ENCODE measurements at regions not wholly inside any gene's neighbourhood (a gene's known extent, or its start where the extent isn't known, plus 50 kb on each side); places are given as distances from the start of the nearest gene placed in this dataset.

GRCh38 chr18:30342675-30343074, 699.9 kb downstream of the DSC3 start:
- DNase-seq (ENCODE audit: low spot score): no peak

- no peak for DNase-seq (ENCODE audit: low spot score)
These were observed 707.8 kb downstream of the DSC3 start for GRCh38 chr18:30334781-30335180.

- DNase-seq (ENCODE audit: low spot score): no peak
These were observed 709.2 kb downstream of the DSC3 start for GRCh38 chr18:30333310-30333709.

- DNase-seq (ENCODE audit: low spot score): no peak
These were observed 713.7 kb downstream of the DSC3 start for GRCh38 chr18:30328839-30329238.

- DNase-seq (ENCODE audit: low spot score): no peak
These were observed 740.4 kb downstream of the DSC3 start for GRCh38 chr18:30302181-30302580.

- no peak for DNase-seq (ENCODE audit: low spot score)
These were observed 743.8 kb downstream of the DSC3 start for GRCh38 chr18:30298769-30299168.

- no peak for DNase-seq (ENCODE audit: low spot score)
These were observed 753.7 kb downstream of the DSC3 start for GRCh38 chr18:30288662-30289414.

GRCh38 chr18:30280861-30281470, 761.6 kb downstream of the DSC3 start:
- peak; percentile 2 for DNase-seq (ENCODE audit: low spot score)

GRCh38 chr18:30280186-30280585, 762.4 kb downstream of the DSC3 start:
- DNase-seq (ENCODE audit: low spot score): no peak

GRCh38 chr18:30277676-30278075, 764.9 kb downstream of the DSC3 start:
- DNase-seq (ENCODE audit: low spot score): no peak

- no peak for DNase-seq (ENCODE audit: low spot score)
These were observed 770.8 kb downstream of the DSC3 start for GRCh38 chr18:30271716-30272115.

- DNase-seq (ENCODE audit: low spot score): no peak
These were observed 777.4 kb downstream of the DSC3 start for GRCh38 chr18:30265190-30265589.

- DNase-seq (ENCODE audit: low spot score): no peak
These were observed 788.2 kb downstream of the DSC3 start for GRCh38 chr18:30254331-30254730.

GRCh38 chr18:30248056-30248455, 794.5 kb downstream of the DSC3 start:
- no peak for DNase-seq (ENCODE audit: low spot score)

- no peak for DNase-seq (ENCODE audit: low spot score)
These were observed 796.6 kb downstream of the DSC3 start for GRCh38 chr18:30245766-30246455.

GRCh38 chr18:30234755-30235154, 807.8 kb downstream of the DSC3 start:
- DNase-seq (ENCODE audit: low spot score): no peak

GRCh38 chr18:30211112-30211511, 831.4 kb downstream of the DSC3 start:
- no peak for DNase-seq (ENCODE audit: low spot score)

GRCh38 chr18:30208546-30208945, 834.0 kb downstream of the DSC3 start:
- no peak for DNase-seq (ENCODE audit: low spot score)

GRCh38 chr18:30192216-30192615, 850.3 kb downstream of the DSC3 start:
- DNase-seq (ENCODE audit: low spot score): no peak

- DNase-seq (ENCODE audit: low spot score): no peak
These were observed 856.3 kb downstream of the DSC3 start for GRCh38 chr18:30186245-30186644.

- no peak for DNase-seq (ENCODE audit: low spot score)
These were observed 865.5 kb downstream of the DSC3 start for GRCh38 chr18:30177056-30177455.

- DNase-seq (ENCODE audit: low spot score): no peak
These were observed 866.8 kb downstream of the DSC3 start for GRCh38 chr18:30175621-30176225.

- DNase-seq (ENCODE audit: low spot score): no peak
These were observed 867.4 kb downstream of the DSC3 start for GRCh38 chr18:30175061-30175574.
